ENCODE measurements at regions not wholly inside any gene's neighbourhood (a gene's known extent, or its start where the extent isn't known, plus 50 kb on each side); places are given as distances from the start of the nearest gene placed in this dataset.

GRCh38 chr12:131353376-131353775 is 357.5 kb upstream of the SFSWAP start:
- TF ChIP-seq CTCF (IDR thresholded peaks at IDR 0.05) = no peak
- TF ChIP-seq POLR2A (IDR thresholded peaks at IDR 0.05) = no peak
- no peak for TF ChIP-seq EP300 (IDR thresholded peaks at IDR 0.05)
- TF ChIP-seq POLR2AphosphoS5 (IDR thresholded peaks at IDR 0.05) = no peak

Measured in suprapubic skin (tissue), 4 donors.